DMS114 treated with DMSO at 0.1 percent for 48 hours (cell line): ENCODE measurements at regions not wholly inside any gene's neighbourhood (a gene's known extent, or its start where the extent isn't known, plus 50 kb on each side); places are given as distances from the start of the nearest gene placed in this dataset.
A peak's percentile ranks its signal among the peaks of the same experiment; 100 is the strongest.
"Not testable (repeated sequence)": the region's sequence is repeated elsewhere in the genome, so short reads cannot be mapped to it uniquely, and the experiment has no call there.

Experiments
- DNase-seq: peaks from one replicate; lab custom pipeline; 2025; ENCODE audit not compliant: unreplicated experiment; lab: John Stamatoyannopoulos, UW

GRCh38 chr5:124870070-124870469 lies 123.6 kb upstream of the ZNF608 start:
- DNase-seq = no peak

- DNase-seq = no peak
These were observed 124.9 kb upstream of the ZNF608 start for GRCh38 chr5:124871303-124871702.

GRCh38 chr5:124872086-124872485 lies 125.6 kb upstream of the ZNF608 start:
- no peak for DNase-seq

- no peak for DNase-seq
These were observed 126.2 kb upstream of the ZNF608 start for GRCh38 chr5:124872615-124873014.

- no peak for DNase-seq
These were observed 126.7 kb upstream of the ZNF608 start for GRCh38 chr5:124873188-124873587.

GRCh38 chr5:124873713-124874112 lies 127.3 kb upstream of the ZNF608 start:
- no peak for DNase-seq

GRCh38 chr5:124876566-124876965 lies 130.1 kb upstream of the ZNF608 start:
- no peak for DNase-seq

- no peak for DNase-seq
These were observed 130.5 kb upstream of the ZNF608 start for GRCh38 chr5:124876983-124877382.

GRCh38 chr5:124877501-124878146 lies 131.2 kb upstream of the ZNF608 start:
- no peak for DNase-seq

- DNase-seq = no peak
These were observed 132.3 kb upstream of the ZNF608 start for GRCh38 chr5:124878583-124879342.

- DNase-seq = no peak
These were observed 134.7 kb upstream of the ZNF608 start for GRCh38 chr5:124880903-124881697.

GRCh38 chr5:124883681-124884080 lies 137.2 kb upstream of the ZNF608 start:
- DNase-seq = no peak

GRCh38 chr5:124884114-124884513 lies 137.7 kb upstream of the ZNF608 start:
- no peak for DNase-seq

GRCh38 chr5:124885490-124885889 lies 139.1 kb upstream of the ZNF608 start:
- no peak for DNase-seq

GRCh38 chr5:124887223-124887622 lies 140.8 kb upstream of the ZNF608 start:
- DNase-seq = no peak

- no peak for DNase-seq
These were observed 141.6 kb upstream of the ZNF608 start for GRCh38 chr5:124888050-124888506.

- DNase-seq = peak; percentile 27
These were observed 142.4 kb upstream of the ZNF608 start for GRCh38 chr5:124888622-124889485.

GRCh38 chr5:124889486-124889825 lies 143.0 kb upstream of the ZNF608 start:
- no peak for DNase-seq

GRCh38 chr5:124889850-124890249 lies 143.4 kb upstream of the ZNF608 start:
- DNase-seq = no peak

- DNase-seq = not testable (repeated sequence)
These were observed 144.0 kb upstream of the ZNF608 start for GRCh38 chr5:124890442-124890841.

GRCh38 chr5:124891179-124891578 lies 144.7 kb upstream of the ZNF608 start:
- DNase-seq = no peak
